PFSK-1 (cell line): ENCODE measurements at regions not wholly inside any gene's neighbourhood (a gene's known extent, or its start where the extent isn't known, plus 50 kb on each side); places are given as distances from the start of the nearest gene placed in this dataset.

Source experiments
- FOXP2 ChIP-seq: optimal IDR thresholded peaks from 2 replicates; pipeline ENCODE3; 2011; ENCODE audit warnings: borderline replicate concordance, control low read depth, inconsistent platforms; ENCODE audit not compliant: insufficient read depth; ENCODE audit errors: extremely low read length, extremely low read depth
- POLR2AphosphoS5 ChIP-seq: IDR thresholded peaks from 2 replicates; pipeline ENCODE4 v1.6.1; 2012; ENCODE audit warnings: low read depth, mild to moderate bottlenecking, control low read depth, low read length, moderate library complexity
- SIN3A ChIP-seq: IDR thresholded peaks from 2 replicates; pipeline ENCODE4 v1.6.1; 2012; ENCODE audit warnings: mild to moderate bottlenecking, low read length, moderate library complexity, borderline replicate concordance; ENCODE audit not compliant: insufficient read depth
- TAF1 ChIP-seq: IDR thresholded peaks from 2 replicates; pipeline ENCODE4 v1.6.1; 2012; ENCODE audit warnings: low read length, control low read depth, borderline replicate concordance; ENCODE audit not compliant: insufficient read depth
- TF ChIP-seq, protein P1 (sequence below), 2 experiments: IDR thresholded peaks; 2 replicates each; pipeline versions ENCODE4 v1.6.1 to v1.8.0; 2011 to 2012; ENCODE audit warnings: low read depth in 2 of 2, low read length in 2 of 2, control low read depth in 1 of 2, inconsistent platforms in 1 of 2, mild to moderate bottlenecking in 1 of 2, moderate library complexity in 1 of 2; ENCODE audit not compliant: insufficient read depth in 1 of 2

DNA sequence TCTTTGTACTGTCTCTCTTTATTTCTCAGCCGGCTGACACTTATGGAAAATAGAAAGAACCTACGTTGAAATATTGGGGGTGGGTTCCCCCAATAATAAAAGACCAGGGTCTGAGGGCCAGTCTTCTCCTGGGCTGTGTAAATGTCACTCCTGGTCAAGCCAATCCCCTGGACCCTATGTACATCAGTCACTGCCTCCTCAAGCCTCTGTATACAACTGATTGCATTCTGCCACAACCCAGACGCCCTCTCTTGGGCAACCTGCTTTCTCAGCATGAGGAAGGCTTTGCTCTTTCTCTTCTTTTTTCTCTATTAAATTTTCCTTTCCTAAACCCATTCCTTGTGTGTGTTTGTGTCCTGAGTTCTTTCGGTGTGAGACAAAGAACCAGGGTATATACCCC lies 84.1 kb upstream of the SERBP1 start:
- no peak for TF ChIP-seq FOXP2
- TF ChIP-seq TAF1 = no peak
- TF ChIP-seq, protein P1, sequence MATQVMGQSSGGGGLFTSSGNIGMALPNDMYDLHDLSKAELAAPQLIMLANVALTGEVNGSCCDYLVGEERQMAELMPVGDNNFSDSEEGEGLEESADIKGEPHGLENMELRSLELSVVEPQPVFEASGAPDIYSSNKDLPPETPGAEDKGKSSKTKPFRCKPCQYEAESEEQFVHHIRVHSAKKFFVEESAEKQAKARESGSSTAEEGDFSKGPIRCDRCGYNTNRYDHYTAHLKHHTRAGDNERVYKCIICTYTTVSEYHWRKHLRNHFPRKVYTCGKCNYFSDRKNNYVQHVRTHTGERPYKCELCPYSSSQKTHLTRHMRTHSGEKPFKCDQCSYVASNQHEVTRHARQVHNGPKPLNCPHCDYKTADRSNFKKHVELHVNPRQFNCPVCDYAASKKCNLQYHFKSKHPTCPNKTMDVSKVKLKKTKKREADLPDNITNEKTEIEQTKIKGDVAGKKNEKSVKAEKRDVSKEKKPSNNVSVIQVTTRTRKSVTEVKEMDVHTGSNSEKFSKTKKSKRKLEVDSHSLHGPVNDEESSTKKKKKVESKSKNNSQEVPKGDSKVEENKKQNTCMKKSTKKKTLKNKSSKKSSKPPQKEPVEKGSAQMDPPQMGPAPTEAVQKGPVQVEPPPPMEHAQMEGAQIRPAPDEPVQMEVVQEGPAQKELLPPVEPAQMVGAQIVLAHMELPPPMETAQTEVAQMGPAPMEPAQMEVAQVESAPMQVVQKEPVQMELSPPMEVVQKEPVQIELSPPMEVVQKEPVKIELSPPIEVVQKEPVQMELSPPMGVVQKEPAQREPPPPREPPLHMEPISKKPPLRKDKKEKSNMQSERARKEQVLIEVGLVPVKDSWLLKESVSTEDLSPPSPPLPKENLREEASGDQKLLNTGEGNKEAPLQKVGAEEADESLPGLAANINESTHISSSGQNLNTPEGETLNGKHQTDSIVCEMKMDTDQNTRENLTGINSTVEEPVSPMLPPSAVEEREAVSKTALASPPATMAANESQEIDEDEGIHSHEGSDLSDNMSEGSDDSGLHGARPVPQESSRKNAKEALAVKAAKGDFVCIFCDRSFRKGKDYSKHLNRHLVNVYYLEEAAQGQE (IDR thresholded peaks at IDR 0.05; ENCODE audit: insufficient read depth in 1 of 2, low read depth in 2 of 2, low read length in 2 of 2) = no peak
- TF ChIP-seq POLR2AphosphoS5 = no peak
- no peak for TF ChIP-seq SIN3A

DNA sequence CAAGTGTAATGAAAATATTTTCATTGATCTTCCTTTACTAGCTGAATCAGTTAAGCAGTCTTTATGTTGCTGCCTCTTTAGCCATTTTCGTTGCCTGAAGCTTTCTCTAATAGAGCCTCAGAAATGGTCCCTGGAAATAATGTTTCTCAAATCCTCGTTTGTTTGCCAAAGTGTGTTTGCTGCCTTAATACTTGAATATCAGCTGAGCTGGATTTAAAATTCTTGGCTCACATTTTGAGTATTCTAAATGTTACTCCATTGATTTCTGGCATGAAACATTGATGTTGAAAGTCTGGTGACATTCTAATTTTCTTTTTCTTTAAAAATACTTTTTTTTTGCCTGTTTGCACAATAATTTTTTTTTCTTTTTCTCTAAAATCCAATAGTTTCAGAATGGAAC lies 84.6 kb upstream of the SERBP1 start:
- no peak for TF ChIP-seq FOXP2
- TF ChIP-seq, protein P1 (IDR thresholded peaks at IDR 0.05; ENCODE audit: insufficient read depth in 1 of 2, low read depth in 2 of 2, low read length in 2 of 2) = no peak
- no peak for TF ChIP-seq TAF1
- TF ChIP-seq POLR2AphosphoS5 = no peak
- no peak for TF ChIP-seq SIN3A

DNA sequence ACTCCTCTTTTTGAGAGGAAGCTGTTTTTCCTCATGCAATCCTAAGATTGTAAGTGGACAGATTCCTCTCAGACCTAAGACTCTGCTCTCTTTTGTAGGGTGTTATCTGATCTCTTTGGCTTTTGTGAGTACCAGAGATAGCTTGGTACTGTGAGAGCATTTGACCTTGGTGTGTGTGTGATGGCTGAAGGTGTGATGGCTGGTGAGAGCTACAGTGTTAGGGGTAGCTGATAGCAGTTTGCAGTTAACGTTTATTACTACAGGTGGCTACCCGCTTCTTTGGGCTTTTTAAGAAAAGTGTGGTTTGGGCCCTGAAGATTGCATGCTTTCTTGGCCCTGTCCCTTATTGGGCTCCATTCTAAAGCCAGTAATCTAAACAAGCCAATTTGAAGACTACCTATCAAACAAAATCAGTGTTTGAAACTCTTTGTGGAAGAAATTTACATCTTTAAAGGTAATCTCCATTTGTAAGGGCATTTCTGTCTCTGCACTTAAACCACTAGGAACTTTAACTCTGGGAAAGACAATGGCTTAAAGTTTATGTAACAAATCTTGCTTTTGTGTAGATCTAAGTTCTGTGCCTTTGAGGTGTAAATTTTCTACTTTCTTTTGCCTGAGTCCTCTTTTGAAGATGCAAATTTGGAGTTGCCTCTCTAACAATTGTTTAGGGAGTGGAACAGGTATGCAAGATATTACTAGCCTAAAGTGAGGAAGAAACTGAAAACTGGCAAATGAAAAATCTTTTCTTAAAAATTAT lies 85.3 kb upstream of the SERBP1 start:
- TF ChIP-seq, protein P1 (IDR thresholded peaks at IDR 0.05; ENCODE audit: insufficient read depth in 1 of 2, low read depth in 2 of 2, low read length in 2 of 2) = no peak
- TF ChIP-seq SIN3A = no peak
- TF ChIP-seq TAF1 = no peak
- TF ChIP-seq POLR2AphosphoS5 = no peak
- TF ChIP-seq FOXP2 = no peak

- TF ChIP-seq, protein P1 (IDR thresholded peaks at IDR 0.05; ENCODE audit: insufficient read depth in 1 of 2, low read depth in 2 of 2, low read length in 2 of 2) = no peak
- TF ChIP-seq TAF1 (no peak), SIN3A (no peak), POLR2AphosphoS5 (no peak), FOXP2 (no peak)
Measured at GRCh38 chr1:67517046-67517445, 86.8 kb upstream of the SERBP1 start.
